NB4 (cell line): ENCODE measurements at regions not wholly inside any gene's neighbourhood (a gene's known extent, or its start where the extent isn't known, plus 50 kb on each side); places are given as distances from the start of the nearest gene placed in this dataset.

ENCODE experiments used
- CTCF ChIP-seq: IDR thresholded peaks from one replicate; pipeline ENCODE4 v1.5.1; 2012; ENCODE audit warnings: low read depth, low read length
- MYC ChIP-seq: IDR thresholded peaks from 2 replicates; pipeline ENCODE4 v1.6.1; 2011; ENCODE audit warnings: low read depth, low read length
- POLR2A ChIP-seq: IDR thresholded peaks from 2 replicates; pipeline ENCODE4 v1.6.1; 2011; ENCODE audit warnings: mild to moderate bottlenecking; ENCODE audit not compliant: insufficient read length; ENCODE audit errors: extremely low read depth

DNA sequence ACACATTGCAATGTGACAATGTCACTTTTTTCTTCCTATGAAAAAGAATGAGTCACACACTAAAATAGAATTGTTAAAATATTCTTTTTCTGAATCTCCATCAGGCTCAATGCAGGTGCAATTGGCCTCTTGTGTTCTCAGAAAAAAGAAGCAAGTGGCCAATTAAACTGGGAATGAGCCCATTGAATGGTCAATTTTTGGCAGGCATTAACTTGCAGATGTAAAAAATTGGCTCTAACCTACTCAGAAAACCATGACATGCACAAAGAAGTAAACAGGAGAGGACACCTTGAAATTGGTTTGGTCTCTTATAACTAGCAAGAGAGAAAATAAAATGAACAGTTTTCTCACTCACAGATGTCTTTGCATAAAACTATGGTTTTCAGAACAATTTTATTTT is 820.8 kb downstream of the TBL1XR1 start:
- TF ChIP-seq CTCF = no peak
- TF ChIP-seq MYC = no peak
- no peak for TF ChIP-seq POLR2A
